GM12891 (cell line): ENCODE measurements at regions not wholly inside any gene's neighbourhood (a gene's known extent, or its start where the extent isn't known, plus 50 kb on each side); places are given as distances from the start of the nearest gene placed in this dataset.

Experiments used
- PAX5 ChIP-seq: IDR thresholded peaks from 2 replicates; pipeline ENCODE4 v1.6.1; 2011; ENCODE audit warnings: low read length, moderate library complexity, mild to moderate bottlenecking; ENCODE audit not compliant: insufficient read depth, severe bottlenecking
- POLR2A ChIP-seq: IDR thresholded peaks from 2 replicates; pipeline ENCODE4 v1.6.1; 2011; ENCODE audit warnings: low read depth, low read length, control low read depth
- POLR2AphosphoS5 ChIP-seq: IDR thresholded peaks from 2 replicates; pipeline ENCODE4 v1.6.1; 2011; ENCODE audit warnings: low read depth, low read length, control low read depth
- POU2F2 ChIP-seq: IDR thresholded peaks from 2 replicates; pipeline ENCODE4 v1.6.1; 2011; ENCODE audit warnings: low read depth, mild to moderate bottlenecking, control low read depth, low read length, moderate library complexity
- SPI1 ChIP-seq: IDR thresholded peaks from 2 replicates; pipeline ENCODE4 v1.6.1; 2011; ENCODE audit warnings: low read depth, low read length, control low read depth
- TAF1 ChIP-seq: IDR thresholded peaks from 2 replicates; pipeline ENCODE4 v1.6.1; 2011; ENCODE audit warnings: low read depth, low read length, control low read depth

DNA sequence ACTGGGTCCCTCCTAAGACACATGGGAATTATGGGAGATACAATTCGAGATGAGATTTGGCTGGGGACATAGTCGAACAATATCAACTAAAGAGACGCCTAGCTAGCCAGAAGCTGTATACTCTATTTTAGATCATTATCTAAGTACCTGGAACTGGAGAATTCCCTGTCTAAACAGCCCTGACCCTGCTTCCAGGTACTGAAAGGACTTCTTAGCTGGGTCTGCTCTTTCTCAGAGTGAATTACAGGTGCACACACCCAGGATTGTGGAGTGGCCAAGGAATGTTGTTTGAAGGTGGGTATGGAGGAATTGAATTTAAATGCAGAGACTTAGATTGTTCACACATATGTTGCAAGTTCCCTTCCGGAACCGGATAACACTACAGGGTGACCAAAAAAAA, 733.0 kb downstream of the RPS29 start:
- TF ChIP-seq POLR2A (no peak), POLR2AphosphoS5 (no peak), PAX5 (no peak), TAF1 (no peak), SPI1 (no peak), POU2F2 (no peak)
